HepG2 (cell line): ENCODE measurements at regions not wholly inside any gene's neighbourhood (a gene's known extent, or its start where the extent isn't known, plus 50 kb on each side); places are given as distances from the start of the nearest gene placed in this dataset.

Source experiments
- ATAC-seq: fragments of 200-7000 bp; cut with Tn5 transposase; 3 replicates; pipeline ENCODE4 v1.9.1; 2020; ENCODE audit warnings: mild to moderate bottlenecking, moderate library complexity
- BruUV-seq: library from RNA; stranded (reverse); fragments of 400-500 nt; replicated peaks from 2 replicates; lab custom pipeline; 2021; lab: Mats Ljungman, UMichigan
- CTCF ChIA-PET: fragments of 300-600 bp; formaldehyde crosslinking; extraction: SDS; loops from one replicate; lab custom pipeline; 2021; ENCODE audit warnings: low total read pairs, inconsistent platforms, low intra/inter-chr PET ratio; lab: Yijun Ruan, JAX
- POLR2A ChIA-PET: fragments of 350-600 bp; sonication (Branson Sonifier 250); formaldehyde crosslinking; loops from one replicate; lab custom pipeline; 2020; ENCODE audit warnings: antibody characterized with exemption, inconsistent platforms; lab: Yijun Ruan, JAX
- DNase-seq: peaks from one replicate; pipeline ENCODE4 v3.0.0-alpha.2; 2015; ENCODE audit warnings: low spot score
- FAIRE-seq: peaks from 3 replicates; lab custom pipeline; 2011; peaks lifted over from hg19 to GRCh38; lab: Jason Lieb, UNC
- H2AFZ ChIP-seq: one replicate; pipeline ENCODE4 v1.6.1; 2011; ENCODE audit warnings: low read length, inconsistent platforms
- H3K27ac ChIP-seq: fragments of 300-600 bp; 3 replicates; pipeline ENCODE4 v1.8.0; 2011; ENCODE audit warnings: mixed run types, mild to moderate bottlenecking, mixed read lengths, low read length, inconsistent platforms; ENCODE audit not compliant: insufficient read depth; ENCODE audit errors: extremely low read length
- H3K27me3 ChIP-seq, 2 experiments: fragments of 200-600 bp in 1 of 2; 2 replicates in 1 of 2; 3 replicates in 1 of 2; pipeline versions ENCODE4 v1.6.0 to v1.8.0; 2011; ENCODE audit warnings: low read length in 2 of 2, mild to moderate bottlenecking in 2 of 2, moderate library complexity in 2 of 2, inconsistent platforms in 1 of 2; ENCODE audit not compliant: insufficient read depth in 2 of 2, control insufficient read depth in 1 of 2
- H3K36me3 ChIP-seq, 2 experiments: fragments of 200-600 bp in 1 of 2; replicated peaks in 1 of 2; 2 replicates in 1 of 2; 3 replicates in 1 of 2; pipeline versions ENCODE4 v1.5.1 to v1.8.0; 2011; ENCODE audit warnings: low read length in 2 of 2, inconsistent platforms in 1 of 2; ENCODE audit not compliant: insufficient read depth in 2 of 2, control insufficient read depth in 1 of 2
- H3K4me1 ChIP-seq: 2 replicates; pipeline ENCODE4 v1.5.1; 2012; ENCODE audit warnings: low read length, inconsistent platforms; ENCODE audit not compliant: insufficient read depth
- H3K4me2 ChIP-seq: 2 replicates; pipeline ENCODE4 v1.6.0; 2011; ENCODE audit warnings: low read depth, low read length, inconsistent platforms
- H3K4me3 ChIP-seq, 3 experiments: fragments of 200-600 bp in 1 of 3; sonication (generic), shearing (Covaris generic) in 1 of 3; replicated peaks in 1 of 3; 2 replicates each; pipeline ENCODE4 v1.5.1; 2011 to 2016; ENCODE audit warnings: low read length in 3 of 3, inconsistent platforms in 2 of 3, low read depth in 2 of 3, mild to moderate bottlenecking in 2 of 3, control low read depth in 1 of 3, mixed read lengths in 1 of 3; ENCODE audit not compliant: insufficient read depth in 1 of 3
- H3K79me2 ChIP-seq: one replicate; pipeline ENCODE4 v1.6.1; 2011; ENCODE audit warnings: low read length, inconsistent platforms; ENCODE audit not compliant: insufficient read depth
- H3K9ac ChIP-seq: 2 replicates; pipeline ENCODE4 v1.6.0; 2011; ENCODE audit warnings: mild to moderate bottlenecking, low read depth, low read length, inconsistent platforms; ENCODE audit not compliant: insufficient read depth
- H3K9me3 ChIP-seq: 2 replicates; pipeline ENCODE4 v1.5.1; 2012; ENCODE audit warnings: mild to moderate bottlenecking, low read length
- H4K20me1 ChIP-seq: 2 replicates; pipeline ENCODE4 v1.6.0; 2011; ENCODE audit warnings: inconsistent platforms, mild to moderate bottlenecking, low read length, moderate library complexity; ENCODE audit not compliant: insufficient read depth
- CBX5 ChIP-seq: sonication (generic); formaldehyde crosslinking; IDR thresholded peaks from 2 replicates; pipeline ENCODE4 v1.4.0; 2020; ENCODE audit warnings: missing genetic modification reagents, borderline replicate concordance
- HOXA3 ChIP-seq: sonication (generic); formaldehyde crosslinking; IDR thresholded peaks from 2 replicates; pipeline ENCODE4 v1.5.0; 2020; ENCODE audit warnings: missing genetic modification reagents
- MAFF ChIP-seq: IDR thresholded peaks from 2 replicates; pipeline ENCODE4 v1.6.1; 2011; ENCODE audit warnings: low read depth, low read length, improper control_type of control experiment
- MAFK ChIP-seq, 2 experiments: IDR thresholded peaks in 1 of 2; conservative IDR thresholded peaks in 1 of 2; 2 replicates each; pipeline ENCODE4 v1.6.1; 2011; ENCODE audit warnings: improper control_type of control experiment in 2 of 2, low read length in 2 of 2
- XRCC5 ChIP-seq: fragments of 200-400 bp; formaldehyde crosslinking; optimal IDR thresholded peaks from 2 replicates; pipeline ENCODE3; 2017; ENCODE audit warnings: mild to moderate bottlenecking, low read length
- ZNF207 ChIP-seq: fragments of 450-650 bp; IDR thresholded peaks from 2 replicates; pipeline ENCODE4 v1.6.1; 2016; ENCODE audit warnings: antibody characterized with exemption, borderline replicate concordance
- ZNF710 ChIP-seq: sonication (generic); formaldehyde crosslinking; IDR thresholded peaks from 2 replicates; pipeline ENCODE4 v1.5.0; 2020; ENCODE audit warnings: mild to moderate bottlenecking, missing genetic modification reagents, borderline replicate concordance
- in situ Hi-C: cut with HindIII; loops from 2 replicates; pipeline ENCODE4 v1.10.0; 2017; ENCODE audit warnings: low pct_unique_long_range_greater_than_20kb; ENCODE audit not compliant: extremely low pct_ligation_motif_present
- intact Hi-C: fragments of 100-400 bp; cut with micrococcal nuclease; formaldehyde crosslinking; loops from one replicate; pipeline ENCODE4 v1.10.0; 2022; ENCODE audit not compliant: unreplicated experiment
- TF ChIP-seq, protein P1 (sequence below): sonication (generic); formaldehyde crosslinking; IDR thresholded peaks from 2 replicates; pipeline ENCODE4 v1.4.0; 2020; ENCODE audit warnings: mild to moderate bottlenecking, missing genetic modification reagents
- TF ChIP-seq, protein P2 (sequence below): IDR thresholded peaks from 2 replicates; pipeline ENCODE4 v1.6.1; 2018; ENCODE audit warnings: missing genetic modification reagents

GRCh38 chr19:27580906-27581305 is 1632.0 kb downstream of the UQCRFS1 start:
- H3K4me1 ChIP-seq, result no peaks in the 10 kb centered on the region
- no peaks in the 10 kb centered on the region for H3K27me3 ChIP-seq
- CTCF ChIA-PET, result no interaction called here
- H3K9ac ChIP-seq, result no peak overlapping the region
- H3K79me2 ChIP-seq, result no peaks in the 10 kb centered on the region
- TF ChIP-seq ZNF207 (no peak), XRCC5 (no peak), ZNF710 (CRISPR knock-in tag) (no peak), CBX5 (no peak), HOXA3 (CRISPR knock-in tag) (no peak), MAFF (peak; percentile 66; the same call in 1 of the 2 replicates), MAFK (conservative IDR thresholded peaks at IDR 0.05 in 1 of 2, IDR thresholded peaks at IDR 0.05 in 1 of 2; ENCODE audit: low read length in 2 of 2) (peak; percentile 22 to 83; a peak in 3 of 4 replicates)
- TF ChIP-seq, protein P1, sequence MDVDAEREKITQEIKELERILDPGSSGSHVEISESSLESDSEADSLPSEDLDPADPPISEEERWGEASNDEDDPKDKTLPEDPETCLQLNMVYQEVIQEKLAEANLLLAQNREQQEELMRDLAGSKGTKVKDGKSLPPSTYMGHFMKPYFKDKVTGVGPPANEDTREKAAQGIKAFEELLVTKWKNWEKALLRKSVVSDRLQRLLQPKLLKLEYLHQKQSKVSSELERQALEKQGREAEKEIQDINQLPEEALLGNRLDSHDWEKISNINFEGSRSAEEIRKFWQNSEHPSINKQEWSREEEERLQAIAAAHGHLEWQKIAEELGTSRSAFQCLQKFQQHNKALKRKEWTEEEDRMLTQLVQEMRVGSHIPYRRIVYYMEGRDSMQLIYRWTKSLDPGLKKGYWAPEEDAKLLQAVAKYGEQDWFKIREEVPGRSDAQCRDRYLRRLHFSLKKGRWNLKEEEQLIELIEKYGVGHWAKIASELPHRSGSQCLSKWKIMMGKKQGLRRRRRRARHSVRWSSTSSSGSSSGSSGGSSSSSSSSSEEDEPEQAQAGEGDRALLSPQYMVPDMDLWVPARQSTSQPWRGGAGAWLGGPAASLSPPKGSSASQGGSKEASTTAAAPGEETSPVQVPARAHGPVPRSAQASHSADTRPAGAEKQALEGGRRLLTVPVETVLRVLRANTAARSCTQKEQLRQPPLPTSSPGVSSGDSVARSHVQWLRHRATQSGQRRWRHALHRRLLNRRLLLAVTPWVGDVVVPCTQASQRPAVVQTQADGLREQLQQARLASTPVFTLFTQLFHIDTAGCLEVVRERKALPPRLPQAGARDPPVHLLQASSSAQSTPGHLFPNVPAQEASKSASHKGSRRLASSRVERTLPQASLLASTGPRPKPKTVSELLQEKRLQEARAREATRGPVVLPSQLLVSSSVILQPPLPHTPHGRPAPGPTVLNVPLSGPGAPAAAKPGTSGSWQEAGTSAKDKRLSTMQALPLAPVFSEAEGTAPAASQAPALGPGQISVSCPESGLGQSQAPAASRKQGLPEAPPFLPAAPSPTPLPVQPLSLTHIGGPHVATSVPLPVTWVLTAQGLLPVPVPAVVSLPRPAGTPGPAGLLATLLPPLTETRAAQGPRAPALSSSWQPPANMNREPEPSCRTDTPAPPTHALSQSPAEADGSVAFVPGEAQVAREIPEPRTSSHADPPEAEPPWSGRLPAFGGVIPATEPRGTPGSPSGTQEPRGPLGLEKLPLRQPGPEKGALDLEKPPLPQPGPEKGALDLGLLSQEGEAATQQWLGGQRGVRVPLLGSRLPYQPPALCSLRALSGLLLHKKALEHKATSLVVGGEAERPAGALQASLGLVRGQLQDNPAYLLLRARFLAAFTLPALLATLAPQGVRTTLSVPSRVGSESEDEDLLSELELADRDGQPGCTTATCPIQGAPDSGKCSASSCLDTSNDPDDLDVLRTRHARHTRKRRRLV, result no peak
- TF ChIP-seq, protein P2, sequence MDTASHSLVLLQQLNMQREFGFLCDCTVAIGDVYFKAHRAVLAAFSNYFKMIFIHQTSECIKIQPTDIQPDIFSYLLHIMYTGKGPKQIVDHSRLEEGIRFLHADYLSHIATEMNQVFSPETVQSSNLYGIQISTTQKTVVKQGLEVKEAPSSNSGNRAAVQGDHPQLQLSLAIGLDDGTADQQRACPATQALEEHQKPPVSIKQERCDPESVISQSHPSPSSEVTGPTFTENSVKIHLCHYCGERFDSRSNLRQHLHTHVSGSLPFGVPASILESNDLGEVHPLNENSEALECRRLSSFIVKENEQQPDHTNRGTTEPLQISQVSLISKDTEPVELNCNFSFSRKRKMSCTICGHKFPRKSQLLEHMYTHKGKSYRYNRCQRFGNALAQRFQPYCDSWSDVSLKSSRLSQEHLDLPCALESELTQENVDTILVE (CRISPR knock-in tag), result no peak
- H3K27ac ChIP-seq, result no peak overlapping the region
- intact Hi-C loops (no loop called here), in situ Hi-C loops (no loop called here)
- DNase-seq (no peak), FAIRE-seq (no peak), ATAC-seq (no peak)
- H3K36me3 ChIP-seq, result no peaks in the 10 kb centered on the region
- no peak overlapping the region for H2AFZ ChIP-seq
- H4K20me1 ChIP-seq, result no peaks in the 10 kb centered on the region
- POLR2A ChIA-PET, result no interaction called here
- no TSS peak for BruUV-seq
- no peak overlapping the region for H3K4me2 ChIP-seq
- H3K9me3 ChIP-seq, result peaks cover 100% of the 10 kb centered on the region
- H3K4me3 ChIP-seq, result no peak overlapping the region
